CD4-positive, alpha-beta T cell treated with Interleukin-17A for 1 hour (primary cell): ENCODE measurements at regions not wholly inside any gene's neighbourhood (a gene's known extent, or its start where the extent isn't known, plus 50 kb on each side); places are given as distances from the start of the nearest gene placed in this dataset.

ENCODE experiments used
- DNase-seq: peaks from one replicate; pipeline ENCODE4 v3.0.0-alpha.2; 2020

GRCh38 chr4:138298431-138298830 lies 56.3 kb upstream of the SLC7A11 start:
- no peak for DNase-seq

- no peak for DNase-seq
Measured at GRCh38 chr4:138297743-138298405, 55.7 kb upstream of the SLC7A11 start.

DNA sequence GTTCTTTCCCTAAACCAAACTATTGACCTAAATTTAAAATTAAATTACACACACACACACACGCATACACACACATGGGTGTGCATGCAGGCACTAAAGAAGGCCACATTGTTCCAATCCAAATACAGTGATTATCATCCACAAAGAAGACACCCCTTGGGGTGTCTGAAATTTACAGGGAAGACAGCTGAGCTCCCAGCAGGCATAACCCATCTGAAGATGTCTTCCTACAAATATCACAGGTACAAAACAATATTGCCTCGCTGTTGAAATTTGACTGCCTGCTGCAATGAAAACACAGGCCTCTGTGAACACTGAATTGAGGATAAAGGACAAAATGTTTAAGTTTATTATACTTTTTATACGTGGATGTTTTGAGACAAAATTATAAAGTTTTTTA lies 50.2 kb upstream of the SLC7A11 start:
- DNase-seq, result no peak
